Left ventricle myocardium inferior (tissue), 1 donor: ENCODE measurements at regions not wholly inside any gene's neighbourhood (a gene's known extent, or its start where the extent isn't known, plus 50 kb on each side); places are given as distances from the start of the nearest gene placed in this dataset.

Source experiments
- DNase-seq: peaks from one replicate; pipeline ENCODE4 v3.0.0-alpha.2; 2020
- H3K27ac ChIP-seq: fragments of 200-600 bp; replicated peaks from 2 replicates; pipeline ENCODE4 v1.8.0; 2021
- H3K27me3 ChIP-seq: fragments of 200-600 bp; 2 replicates; pipeline ENCODE4 v1.8.0; 2021; ENCODE audit warnings: low read depth
- H3K36me3 ChIP-seq: fragments of 200-600 bp; 2 replicates; pipeline ENCODE4 v1.8.0; 2021
- H3K4me1 ChIP-seq: fragments of 200-600 bp; 2 replicates; pipeline ENCODE4 v1.8.0; 2021
- H3K4me3 ChIP-seq: fragments of 200-600 bp; 2 replicates; pipeline ENCODE4 v1.8.0; 2021; ENCODE audit warnings: mild to moderate bottlenecking, moderate library complexity
- H3K9me3 ChIP-seq: fragments of 200-600 bp; replicated peaks from 2 replicates; pipeline ENCODE4 v1.8.0; 2021
- intact Hi-C: fragments of 100-400 bp; cut with micrococcal nuclease; formaldehyde crosslinking; loops from one replicate; pipeline ENCODE4 v1.11.0; 2022
- TF ChIP-seq, protein P1 (sequence below): fragments of 200-600 bp; IDR thresholded peaks from 2 replicates; pipeline ENCODE4 v1.8.0; 2021; ENCODE audit warnings: antibody characterized with exemption, mild to moderate bottlenecking, borderline replicate concordance
- donor health status: DM: no; HTN: yes; CAD: no; lungs with severe emphysema.

- Histone ChIP-seq H3K27me3 (no peaks in the 10 kb centered on the region), H3K36me3 (no peaks in the 10 kb centered on the region), H3K4me3 (no peak overlapping the region), H3K9me3 (peaks cover 3% of the 10 kb centered on the region), H3K27ac (no peak overlapping the region), H3K4me1 (no peaks in the 10 kb centered on the region)
- TF ChIP-seq, protein P1, sequence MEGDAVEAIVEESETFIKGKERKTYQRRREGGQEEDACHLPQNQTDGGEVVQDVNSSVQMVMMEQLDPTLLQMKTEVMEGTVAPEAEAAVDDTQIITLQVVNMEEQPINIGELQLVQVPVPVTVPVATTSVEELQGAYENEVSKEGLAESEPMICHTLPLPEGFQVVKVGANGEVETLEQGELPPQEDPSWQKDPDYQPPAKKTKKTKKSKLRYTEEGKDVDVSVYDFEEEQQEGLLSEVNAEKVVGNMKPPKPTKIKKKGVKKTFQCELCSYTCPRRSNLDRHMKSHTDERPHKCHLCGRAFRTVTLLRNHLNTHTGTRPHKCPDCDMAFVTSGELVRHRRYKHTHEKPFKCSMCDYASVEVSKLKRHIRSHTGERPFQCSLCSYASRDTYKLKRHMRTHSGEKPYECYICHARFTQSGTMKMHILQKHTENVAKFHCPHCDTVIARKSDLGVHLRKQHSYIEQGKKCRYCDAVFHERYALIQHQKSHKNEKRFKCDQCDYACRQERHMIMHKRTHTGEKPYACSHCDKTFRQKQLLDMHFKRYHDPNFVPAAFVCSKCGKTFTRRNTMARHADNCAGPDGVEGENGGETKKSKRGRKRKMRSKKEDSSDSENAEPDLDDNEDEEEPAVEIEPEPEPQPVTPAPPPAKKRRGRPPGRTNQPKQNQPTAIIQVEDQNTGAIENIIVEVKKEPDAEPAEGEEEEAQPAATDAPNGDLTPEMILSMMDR = no peak
- intact Hi-C loops = no loop called here
- no peak for DNase-seq
Observed at GRCh38 chr13:82305588-82305987, 1576.7 kb downstream of the SLITRK1 start.

DNA sequence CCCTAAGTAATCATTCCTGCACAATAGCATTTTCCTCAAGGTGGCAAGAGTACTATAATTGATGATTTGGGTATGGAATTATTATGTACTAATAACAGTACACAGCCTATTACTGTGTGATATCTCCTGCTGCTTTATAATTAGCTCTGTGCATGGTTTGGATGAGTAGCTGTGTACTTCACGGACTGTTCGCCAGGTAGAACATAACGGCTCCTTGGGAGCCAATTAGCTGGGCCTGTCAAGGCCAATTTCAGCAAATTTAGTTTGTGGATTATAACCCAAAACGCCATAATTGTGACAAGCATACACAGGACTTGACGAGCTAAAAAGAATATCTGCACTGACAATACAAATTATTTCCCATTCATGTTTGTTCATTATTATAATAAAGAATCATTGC lies 1584.2 kb downstream of the SLITRK1 start:
- intact Hi-C loops = no loop called here
- no peaks in the 10 kb centered on the region for H3K27me3 ChIP-seq
- no peaks in the 10 kb centered on the region for H3K36me3 ChIP-seq
- H3K4me3 ChIP-seq = no peak overlapping the region
- no peaks in the 10 kb centered on the region for H3K4me1 ChIP-seq
- no peak for DNase-seq
- peaks cover 3% of the 10 kb centered on the region for H3K9me3 ChIP-seq
- H3K27ac ChIP-seq = no peak overlapping the region
- TF ChIP-seq, protein P1 = no peak

DNA sequence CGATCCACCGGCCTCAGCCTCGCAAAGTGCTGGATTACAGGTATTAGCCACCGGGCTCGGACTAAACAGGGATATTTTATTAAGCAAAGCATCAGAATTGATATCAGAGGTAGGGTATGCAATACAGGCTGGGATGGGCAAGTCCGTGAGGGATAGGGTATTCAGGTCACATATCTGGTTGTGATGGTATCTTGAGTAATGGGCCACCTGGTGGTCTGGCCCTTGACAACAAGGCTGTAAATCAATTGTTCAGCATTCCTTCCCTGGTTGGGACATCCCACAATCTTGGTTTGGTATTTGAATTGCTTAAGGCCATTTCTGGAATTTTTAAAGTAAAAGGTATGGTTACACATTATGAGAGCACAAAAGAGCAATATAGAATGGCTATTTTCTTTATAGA lies 1588.0 kb downstream of the SLITRK1 start:
- Histone ChIP-seq H3K9me3 (no peaks in the 10 kb centered on the region), H3K4me1 (no peaks in the 10 kb centered on the region), H3K36me3 (no peaks in the 10 kb centered on the region), H3K4me3 (no peak overlapping the region), H3K27me3 (no peaks in the 10 kb centered on the region), H3K27ac (no peak overlapping the region)
- TF ChIP-seq, protein P1 = no peak
- intact Hi-C loops = no loop called here
- no peak for DNase-seq

DNA sequence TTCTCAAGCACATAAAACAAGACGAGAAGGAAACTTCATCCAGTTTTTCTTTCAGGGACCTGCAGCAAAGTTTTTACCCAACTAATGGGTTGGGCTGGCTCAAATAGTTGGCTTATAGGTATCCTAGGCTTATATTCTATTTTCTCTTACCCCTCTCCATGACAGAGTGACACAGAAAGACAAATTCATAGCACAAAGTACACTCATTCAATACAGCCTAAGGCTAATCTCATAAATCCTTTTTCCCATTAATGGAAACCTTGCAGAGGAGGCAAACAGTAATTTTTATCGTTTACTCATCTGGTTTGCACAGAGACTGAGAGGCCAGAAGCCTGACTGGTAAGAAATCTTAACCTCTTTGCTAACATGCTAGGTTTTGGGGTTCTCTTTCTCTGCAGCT lies 1589.9 kb downstream of the SLITRK1 start:
- no peaks in the 10 kb centered on the region for H3K27me3 ChIP-seq
- H3K36me3 ChIP-seq = no peaks in the 10 kb centered on the region
- TF ChIP-seq, protein P1 = no peak
- intact Hi-C loops = no loop called here
- no peaks in the 10 kb centered on the region for H3K4me1 ChIP-seq
- no peak for DNase-seq
- H3K27ac ChIP-seq = no peak overlapping the region
- H3K4me3 ChIP-seq = no peak overlapping the region
- no peaks in the 10 kb centered on the region for H3K9me3 ChIP-seq

DNA sequence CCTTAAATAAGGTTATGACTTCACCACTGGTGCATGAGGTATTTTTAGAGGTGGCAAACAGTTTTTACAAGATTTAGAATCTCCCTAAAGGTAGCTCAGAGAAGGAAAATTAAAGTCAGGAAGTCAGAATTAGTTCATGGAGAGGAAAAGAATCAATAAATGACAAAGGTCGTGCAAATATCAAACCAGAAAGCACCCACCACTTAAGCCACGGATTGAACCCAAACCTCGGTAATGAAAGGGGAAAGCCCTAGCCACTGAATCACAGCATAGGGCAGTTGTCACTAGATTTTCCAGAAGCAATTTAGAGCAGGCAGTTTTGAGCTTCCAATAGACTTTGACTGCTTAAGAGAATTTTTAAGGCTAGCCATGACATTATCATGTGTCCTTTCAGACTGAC lies 1590.4 kb downstream of the SLITRK1 start:
- intact Hi-C loops = no loop called here
- no peak overlapping the region for H3K4me3 ChIP-seq
- no peaks in the 10 kb centered on the region for H3K27me3 ChIP-seq
- no peaks in the 10 kb centered on the region for H3K4me1 ChIP-seq
- H3K36me3 ChIP-seq = no peaks in the 10 kb centered on the region
- TF ChIP-seq, protein P1 = no peak
- no peaks in the 10 kb centered on the region for H3K9me3 ChIP-seq
- no peak for DNase-seq
- no peak overlapping the region for H3K27ac ChIP-seq

DNA sequence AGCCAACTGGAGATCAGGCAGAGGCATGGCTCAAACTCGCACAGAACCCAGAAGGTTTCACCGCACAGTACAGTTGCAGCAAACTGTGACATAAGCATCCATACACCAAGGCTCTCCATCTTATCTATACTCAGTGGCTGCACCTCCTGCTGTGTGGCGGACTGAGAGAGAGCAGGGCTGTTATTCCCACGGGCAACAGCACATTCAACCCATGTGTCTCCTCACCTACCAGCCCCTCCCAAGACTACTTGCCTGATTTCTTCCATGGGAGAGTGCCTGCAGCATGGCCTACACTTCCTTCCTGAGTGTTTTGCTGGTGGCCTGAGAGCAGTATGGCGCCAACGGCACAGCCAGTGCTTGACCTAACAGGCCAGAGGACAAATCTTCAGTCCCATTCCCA lies 1606.6 kb downstream of the SLITRK1 start:
- intact Hi-C loops = no loop called here
- Histone ChIP-seq H3K9me3 (no peaks in the 10 kb centered on the region), H3K27ac (no peak overlapping the region), H3K4me1 (no peaks in the 10 kb centered on the region), H3K36me3 (no peaks in the 10 kb centered on the region), H3K4me3 (no peak overlapping the region), H3K27me3 (no peaks in the 10 kb centered on the region)
- DNase-seq = no peak
- TF ChIP-seq, protein P1 = no peak
